ENCODE measurements at regions not wholly inside any gene's neighbourhood (a gene's known extent, or its start where the extent isn't known, plus 50 kb on each side); places are given as distances from the start of the nearest gene placed in this dataset.
"Not testable (repeated sequence)": the region's sequence is repeated elsewhere in the genome, so short reads cannot be mapped to it uniquely, and the experiment has no call there.

DNA sequence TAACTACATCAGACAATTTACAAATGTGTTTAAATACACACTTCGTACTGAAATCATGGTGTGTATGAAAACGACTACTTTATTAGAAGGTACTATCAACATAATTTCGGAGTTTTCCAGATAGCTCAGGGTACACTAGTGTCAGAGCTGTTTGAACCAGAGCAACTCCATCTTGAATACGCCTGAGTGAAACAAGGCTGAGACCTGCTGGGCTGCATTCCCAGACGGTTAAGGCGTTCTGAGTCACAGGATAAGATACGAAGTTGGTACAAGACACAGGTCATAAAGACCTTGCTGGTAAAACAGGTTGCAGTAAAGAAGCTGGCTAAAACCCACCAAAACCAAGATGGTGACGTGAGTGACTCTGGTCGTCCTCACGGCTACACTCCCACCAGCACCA, 167.6 kb downstream of the THBS2 start:
- peaks cover 0 to 10% (median 2%) of the 10 kb centered on the region in 4 donors for H3K9me3 ChIP-seq
- no peaks in the 10 kb centered on the region for H3K36me3 ChIP-seq
- H3K4me1 ChIP-seq = no peaks in the 10 kb centered on the region
- H3K4me3 ChIP-seq = no peak overlapping the region
- no peaks in the 10 kb centered on the region for H3K27me3 ChIP-seq
- no peak for DNase-seq (ENCODE audit: low spot score in 2 of 2)
- TF ChIP-seq EP300 (IDR thresholded peaks at IDR 0.05) (no peak), POLR2A (IDR thresholded peaks at IDR 0.05) (no peak)
- TF ChIP-seq, protein P1, sequence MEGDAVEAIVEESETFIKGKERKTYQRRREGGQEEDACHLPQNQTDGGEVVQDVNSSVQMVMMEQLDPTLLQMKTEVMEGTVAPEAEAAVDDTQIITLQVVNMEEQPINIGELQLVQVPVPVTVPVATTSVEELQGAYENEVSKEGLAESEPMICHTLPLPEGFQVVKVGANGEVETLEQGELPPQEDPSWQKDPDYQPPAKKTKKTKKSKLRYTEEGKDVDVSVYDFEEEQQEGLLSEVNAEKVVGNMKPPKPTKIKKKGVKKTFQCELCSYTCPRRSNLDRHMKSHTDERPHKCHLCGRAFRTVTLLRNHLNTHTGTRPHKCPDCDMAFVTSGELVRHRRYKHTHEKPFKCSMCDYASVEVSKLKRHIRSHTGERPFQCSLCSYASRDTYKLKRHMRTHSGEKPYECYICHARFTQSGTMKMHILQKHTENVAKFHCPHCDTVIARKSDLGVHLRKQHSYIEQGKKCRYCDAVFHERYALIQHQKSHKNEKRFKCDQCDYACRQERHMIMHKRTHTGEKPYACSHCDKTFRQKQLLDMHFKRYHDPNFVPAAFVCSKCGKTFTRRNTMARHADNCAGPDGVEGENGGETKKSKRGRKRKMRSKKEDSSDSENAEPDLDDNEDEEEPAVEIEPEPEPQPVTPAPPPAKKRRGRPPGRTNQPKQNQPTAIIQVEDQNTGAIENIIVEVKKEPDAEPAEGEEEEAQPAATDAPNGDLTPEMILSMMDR (IDR thresholded peaks at IDR 0.05) = no peak
- H3K27ac ChIP-seq = no peak overlapping the region
- WGBS, 2 donors = 90 to 95% methylated on average over 10 of the region's 10 CpGs

DNA sequence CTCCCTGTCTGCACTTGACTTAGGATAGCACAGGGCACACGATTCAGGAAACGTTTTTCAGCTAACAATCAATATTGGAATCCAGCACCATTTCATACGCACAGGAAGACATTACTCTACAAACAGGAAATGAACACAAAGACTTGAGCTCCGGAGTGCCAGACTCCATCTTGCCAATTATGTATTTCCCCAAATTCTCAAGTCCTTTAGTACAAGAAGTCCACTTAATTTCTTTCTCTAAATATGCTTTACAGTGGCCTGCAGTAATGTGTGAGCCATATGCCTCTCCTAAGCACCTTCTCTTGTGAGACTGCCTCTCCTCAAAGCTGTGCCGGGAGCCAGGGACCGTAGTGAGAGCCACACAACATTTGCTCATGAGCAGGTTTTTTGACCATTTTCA, 168.2 kb downstream of the THBS2 start:
- WGBS, 2 donors = 82 to 89% methylated on average over 6 of the region's 6 CpGs
- no peak overlapping the region for H3K27ac ChIP-seq
- no peak overlapping the region for H3K4me3 ChIP-seq
- H3K27me3 ChIP-seq = no peaks in the 10 kb centered on the region
- DNase-seq (ENCODE audit: low spot score in 2 of 2) = no peak
- no peaks in the 10 kb centered on the region for H3K4me1 ChIP-seq
- TF ChIP-seq, protein P1 (IDR thresholded peaks at IDR 0.05) = no peak
- TF ChIP-seq EP300 (IDR thresholded peaks at IDR 0.05) (no peak), POLR2A (IDR thresholded peaks at IDR 0.05) (no peak)
- peaks cover 0 to 5% (median under 1%) of the 10 kb centered on the region in 4 donors for H3K9me3 ChIP-seq
- H3K36me3 ChIP-seq = no peaks in the 10 kb centered on the region

DNA sequence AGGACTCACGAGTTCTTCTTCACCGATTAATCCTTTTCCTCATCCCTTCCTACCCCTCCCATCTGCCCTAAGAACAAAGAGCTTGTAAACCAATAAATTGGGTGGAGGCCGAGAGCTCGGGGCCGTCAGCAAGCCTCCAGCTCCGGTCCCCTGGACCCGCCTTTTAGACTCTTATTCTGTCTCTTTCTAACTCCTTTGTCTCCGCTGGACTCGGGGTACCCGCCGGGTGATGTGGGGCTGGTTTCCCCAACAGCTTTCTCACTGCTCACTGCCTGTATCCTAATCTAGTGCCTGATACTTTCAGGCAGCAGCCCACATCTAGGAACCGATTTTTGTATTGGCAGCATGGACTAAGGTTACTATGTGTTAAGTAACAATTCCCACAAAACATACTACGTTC, 169.1 kb downstream of the THBS2 start:
- not testable (repeated sequence) for H3K9me3 ChIP-seq; DNase-seq (ENCODE audit: low spot score in 2 of 2); H3K4me3 ChIP-seq; H3K4me1 ChIP-seq; H3K27me3 ChIP-seq; H3K27ac ChIP-seq; H3K36me3 ChIP-seq
- 85 to 87% methylated on average over 13 of the region's 13 CpGs for WGBS, 2 donors

DNA sequence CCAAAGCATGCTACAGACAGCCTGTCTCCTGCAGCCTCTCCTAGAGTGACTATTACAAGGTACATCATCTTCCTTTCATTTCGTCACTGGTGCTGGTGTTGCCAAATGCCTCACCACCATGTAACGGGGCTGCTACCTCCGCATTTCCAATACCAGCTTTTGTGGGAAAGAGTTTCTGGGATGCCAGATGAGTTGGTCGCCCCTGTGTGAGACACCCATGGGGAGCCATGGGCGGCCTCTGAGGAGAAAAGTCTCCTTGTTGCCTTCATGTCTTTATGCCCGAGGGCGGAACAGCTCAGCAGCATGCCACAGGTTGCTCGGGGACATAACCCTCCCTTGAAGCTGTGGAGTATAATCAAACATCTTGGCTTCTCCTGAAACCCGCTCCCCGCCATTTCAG, 169.6 kb downstream of the THBS2 start:
- no peak for TF ChIP-seq EP300 (IDR thresholded peaks at IDR 0.05)
- TF ChIP-seq POLR2A (IDR thresholded peaks at IDR 0.05) = no peak
- TF ChIP-seq, protein P1 (IDR thresholded peaks at IDR 0.05) = no peak
- Histone ChIP-seq H3K27ac (no peak overlapping the region), H3K27me3 (no peaks in the 10 kb centered on the region), H3K9me3 (no peaks in the 10 kb centered on the region), H3K36me3 (no peaks in the 10 kb centered on the region), H3K4me3 (no peak overlapping the region), H3K4me1 (no peaks in the 10 kb centered on the region)
- WGBS, 2 donors = 86 to 94% methylated on average over 10 of the region's 10 CpGs
- DNase-seq (ENCODE audit: low spot score in 2 of 2) = no peak

DNA sequence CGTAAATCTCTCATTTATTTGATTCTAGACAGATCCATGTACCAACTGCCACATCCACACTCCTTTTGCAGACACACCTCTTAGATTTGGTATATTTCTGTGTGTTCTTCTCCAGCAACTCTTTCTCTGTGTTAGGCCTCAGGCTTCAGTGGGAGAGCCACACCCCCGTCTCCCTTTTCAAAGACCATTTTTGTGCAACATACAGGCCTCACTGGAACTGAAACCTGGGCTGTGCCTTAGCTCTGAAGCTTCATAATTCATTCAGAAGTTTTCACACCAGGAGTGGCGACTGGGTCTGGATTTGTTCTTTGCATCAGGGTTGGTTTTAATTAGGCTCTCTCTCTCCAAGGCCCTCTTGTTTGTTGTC, 170.2 kb downstream of the THBS2 start:
- no peak for TF ChIP-seq EP300 (IDR thresholded peaks at IDR 0.05)
- TF ChIP-seq POLR2A (IDR thresholded peaks at IDR 0.05) = no peak
- TF ChIP-seq, protein P1 (IDR thresholded peaks at IDR 0.05) = no peak
- Histone ChIP-seq H3K4me1 (no peaks in the 10 kb centered on the region), H3K27me3 (no peaks in the 10 kb centered on the region), H3K27ac (no peak overlapping the region), H3K36me3 (no peaks in the 10 kb centered on the region), H3K9me3 (no peaks in the 10 kb centered on the region), H3K4me3 (no peak overlapping the region)
- 61 to 73% methylated on average over 3 of the region's 3 CpGs for WGBS, 2 donors
- DNase-seq (ENCODE audit: low spot score in 2 of 2) = no peak

DNA sequence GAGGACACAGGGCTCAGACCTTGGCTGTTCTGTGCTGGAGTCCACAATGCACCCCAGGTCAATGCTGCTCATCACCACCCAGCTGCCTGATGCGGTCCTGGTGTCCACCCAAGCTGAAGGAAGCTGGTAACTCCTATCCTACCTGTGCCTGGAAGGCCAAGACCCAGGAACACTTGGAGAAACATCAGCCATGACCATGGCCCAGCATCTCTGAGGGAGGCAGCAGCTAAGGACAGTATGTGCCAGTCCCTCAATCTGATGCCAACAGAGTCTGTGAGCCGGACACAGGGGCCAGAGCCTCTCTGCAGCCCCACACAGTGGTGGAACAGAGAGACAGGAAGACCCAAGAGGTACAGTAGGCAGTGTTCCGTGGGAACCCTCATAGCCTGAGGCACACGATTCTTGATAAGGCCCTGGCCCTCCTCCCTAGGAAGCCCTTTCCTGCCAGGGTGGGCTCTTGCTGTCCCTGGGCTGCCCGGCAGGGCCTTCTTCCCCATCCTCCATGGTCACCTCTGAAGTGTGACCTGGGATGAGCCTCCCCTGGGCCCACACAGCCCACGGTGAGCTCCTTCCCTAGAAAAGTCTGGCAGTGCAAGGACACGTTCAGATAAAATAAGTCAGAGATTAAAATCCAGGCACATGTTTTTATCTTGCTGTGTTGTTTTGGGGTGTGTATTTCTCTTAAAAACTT, 170.7 kb downstream of the THBS2 start:
- Histone ChIP-seq H3K36me3 (no peaks in the 10 kb centered on the region), H3K27ac (no peak overlapping the region), H3K27me3 (no peaks in the 10 kb centered on the region), H3K4me3 (no peak overlapping the region), H3K4me1 (no peaks in the 10 kb centered on the region), H3K9me3 (no peaks in the 10 kb centered on the region)
- DNase-seq (ENCODE audit: low spot score in 2 of 2) = no peak
- no peak for TF ChIP-seq EP300 (IDR thresholded peaks at IDR 0.05)
- TF ChIP-seq, protein P1 (IDR thresholded peaks at IDR 0.05) = no peak
- TF ChIP-seq POLR2A (IDR thresholded peaks at IDR 0.05) = no peak
- 87 to 89% methylated on average over 7 of the region's 7 CpGs for WGBS, 2 donors

All from tibial nerve (tissue), 4 donors.